Peyer's patch (tissue), 4 donors: ENCODE measurements at regions not wholly inside any gene's neighbourhood (a gene's known extent, or its start where the extent isn't known, plus 50 kb on each side); places are given as distances from the start of the nearest gene placed in this dataset.
"Not testable (repeated sequence)": the region's sequence is repeated elsewhere in the genome, so short reads cannot be mapped to it uniquely, and the experiment has no call there.

Experiments used
- CTCF ChIP-seq, 6 experiments: fragments of 450-650 bp in 4 of 6; fragments of 200-600 bp in 2 of 6; sonication (generic) in 1 of 6; IDR thresholded peaks; one replicate each; pipeline ENCODE4 v1.5.1; 2017 to 2019; ENCODE audit warnings: antibody characterized with exemption in 6 of 6, mild to moderate bottlenecking in 3 of 6, moderate library complexity in 1 of 6
- POLR2A ChIP-seq, 2 donors: fragments of 450-650 bp; IDR thresholded peaks; one replicate each; pipeline ENCODE4 v1.5.1; 2017; ENCODE audit warnings: antibody characterized with exemption in 2 of 2, mild to moderate bottlenecking in 2 of 2, moderate library complexity in 2 of 2

- not testable (repeated sequence) for TF ChIP-seq CTCF, POLR2A (IDR thresholded peaks at IDR 0.05)
These were observed 98.1 kb upstream of the ADCY2 start for GRCh38 chr5:7297821-7298220.
